WTC11 (cell line): ENCODE measurements at regions not wholly inside any gene's neighbourhood (a gene's known extent, or its start where the extent isn't known, plus 50 kb on each side); places are given as distances from the start of the nearest gene placed in this dataset.

Experiments used
- ATF1 ChIP-seq: sonication (generic); formaldehyde crosslinking; IDR thresholded peaks from 2 replicates; pipeline ENCODE4 v1.8.1; 2023; ENCODE audit warnings: mild to moderate bottlenecking, moderate library complexity, missing genetic modification reagents
- ATF2 ChIP-seq: sonication (generic); formaldehyde crosslinking; IDR thresholded peaks from 2 replicates; pipeline ENCODE4 v1.8.1; 2022; ENCODE audit warnings: low read depth, missing genetic modification reagents, borderline replicate concordance
- CTCF ChIP-seq: fragments of 200-600 bp; IDR thresholded peaks from 2 replicates; pipeline ENCODE4 v1.8.0; 2022; ENCODE audit warnings: antibody characterized with exemption
- ESRRA ChIP-seq: sonication (generic); formaldehyde crosslinking; IDR thresholded peaks from 2 replicates; pipeline ENCODE4 v1.8.1; 2022; ENCODE audit warnings: mild to moderate bottlenecking, missing genetic modification reagents, borderline replicate concordance
- FOXJ3 ChIP-seq: sonication (generic); formaldehyde crosslinking; IDR thresholded peaks from 2 replicates; pipeline ENCODE4 v1.9.0; 2021; ENCODE audit warnings: missing genetic modification reagents, mild to moderate bottlenecking, borderline replicate concordance
- HMGA2 ChIP-seq: fragments of 250-450 bp; sonication (Bioruptor Pico); IDR thresholded peaks from 2 replicates; pipeline ENCODE4 v1.4.0; 2021; ENCODE audit warnings: mild to moderate bottlenecking, moderate library complexity
- JUN ChIP-seq: sonication (generic); formaldehyde crosslinking; IDR thresholded peaks from 2 replicates; pipeline ENCODE4 v1.8.0; 2023; ENCODE audit warnings: mild to moderate bottlenecking, missing genetic modification reagents
- NR2C2 ChIP-seq: sonication (generic); formaldehyde crosslinking; IDR thresholded peaks from 2 replicates; pipeline ENCODE4 v1.8.0; 2022; ENCODE audit warnings: mild to moderate bottlenecking, missing genetic modification reagents
- OVOL2 ChIP-seq: fragments of 250-450 bp; sonication (Bioruptor Pico); IDR thresholded peaks from 2 replicates; pipeline ENCODE4 v1.9.0; 2021; ENCODE audit warnings: mild to moderate bottlenecking, borderline replicate concordance
- SMAD4 ChIP-seq: sonication (generic); formaldehyde crosslinking; IDR thresholded peaks from 2 replicates; pipeline ENCODE4 v1.8.0; 2022; ENCODE audit warnings: mild to moderate bottlenecking, missing genetic modification reagents
- SP1 ChIP-seq: sonication (generic); formaldehyde crosslinking; conservative IDR thresholded peaks from 2 replicates; pipeline ENCODE4 v1.8.1; 2022; ENCODE audit warnings: missing genetic modification reagents
- TEAD4 ChIP-seq: sonication (generic); formaldehyde crosslinking; IDR thresholded peaks from 2 replicates; pipeline ENCODE4 v1.8.0; 2022; ENCODE audit warnings: mild to moderate bottlenecking, missing genetic modification reagents
- USF2 ChIP-seq: sonication (generic); formaldehyde crosslinking; IDR thresholded peaks from 2 replicates; pipeline ENCODE4 v1.8.1; 2023; ENCODE audit warnings: mild to moderate bottlenecking, missing genetic modification reagents, moderate library complexity
- TF ChIP-seq, protein P1 (sequence below): fragments of 250-450 bp; sonication (Bioruptor Pico); IDR thresholded peaks from 2 replicates; pipeline ENCODE4 v2.1.2; 2022; ENCODE audit warnings: mild to moderate bottlenecking, moderate library complexity

- TF ChIP-seq CTCF, result no peak
- no peak for TF ChIP-seq OVOL2
- TF ChIP-seq TEAD4, result no peak
- TF ChIP-seq ATF2 (CRISPR knock-in tag), result no peak
- no peak for TF ChIP-seq USF2
- TF ChIP-seq SMAD4 (CRISPR knock-in tag), result no peak
- TF ChIP-seq SP1 (CRISPR knock-in tag), result no peak
- TF ChIP-seq, protein P1, sequence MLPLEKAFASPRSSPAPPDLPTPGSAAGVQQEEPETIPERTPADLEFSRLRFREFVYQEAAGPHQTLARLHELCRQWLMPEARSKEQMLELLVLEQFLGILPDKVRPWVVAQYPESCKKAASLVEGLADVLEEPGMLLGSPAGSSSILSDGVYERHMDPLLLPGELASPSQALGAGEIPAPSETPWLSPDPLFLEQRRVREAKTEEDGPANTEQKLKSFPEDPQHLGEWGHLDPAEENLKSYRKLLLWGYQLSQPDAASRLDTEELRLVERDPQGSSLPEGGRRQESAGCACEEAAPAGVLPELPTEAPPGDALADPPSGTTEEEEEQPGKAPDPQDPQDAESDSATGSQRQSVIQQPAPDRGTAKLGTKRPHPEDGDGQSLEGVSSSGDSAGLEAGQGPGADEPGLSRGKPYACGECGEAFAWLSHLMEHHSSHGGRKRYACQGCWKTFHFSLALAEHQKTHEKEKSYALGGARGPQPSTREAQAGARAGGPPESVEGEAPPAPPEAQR, result no peak
- TF ChIP-seq NR2C2 (CRISPR knock-in tag), result no peak
- TF ChIP-seq ESRRA (CRISPR knock-in tag), result no peak
- TF ChIP-seq ATF1 (CRISPR knock-in tag), result no peak
- TF ChIP-seq FOXJ3, result no peak
- TF ChIP-seq HMGA2 (CRISPR knock-in tag), result no peak
- no peak for TF ChIP-seq JUN (CRISPR knock-in tag)
These were observed 107.3 kb downstream of the BUD13 start for GRCh38 chr11:116665523-116665922.
